SH-SY5Y (cell line): ENCODE measurements at regions not wholly inside any gene's neighbourhood (a gene's known extent, or its start where the extent isn't known, plus 50 kb on each side); places are given as distances from the start of the nearest gene placed in this dataset.

Experiments
- GATA2 ChIP-seq: IDR thresholded peaks from 2 replicates; pipeline ENCODE4 v1.6.1; 2011; ENCODE audit warnings: mild to moderate bottlenecking, low read depth, low read length
- GATA3 ChIP-seq: IDR thresholded peaks from 2 replicates; pipeline ENCODE4 v1.6.1; 2011; ENCODE audit warnings: low read depth, mild to moderate bottlenecking, low read length, moderate library complexity

- no peak for TF ChIP-seq GATA2
- TF ChIP-seq GATA3: no peak
These were observed 237.9 kb downstream of the TMEM38B start for GRCh38 chr9:105932276-105932675.
